ENCODE measurements at regions not wholly inside any gene's neighbourhood (a gene's known extent, or its start where the extent isn't known, plus 50 kb on each side); places are given as distances from the start of the nearest gene placed in this dataset.

- TF ChIP-seq CTCF (conservative IDR thresholded peaks at IDR 0.05; ENCODE audit: low read length) (no peak), EZH2phosphoT487 (IDR thresholded peaks at IDR 0.05; ENCODE audit: borderline replicate concordance, low read depth, low read length) (no peak)
Measured at GRCh38 chr9:99312736-99313135, 90.7 kb downstream of the SEC61B start.
